Aorta (tissue), 5 donors: ENCODE measurements at regions not wholly inside any gene's neighbourhood (a gene's known extent, or its start where the extent isn't known, plus 50 kb on each side); places are given as distances from the start of the nearest gene placed in this dataset.

Experiments
- ATAC-seq: fragments of 200-7000 bp; cut with Tn5 transposase; one replicate; pipeline ENCODE4 v1.9.1; 2022; ENCODE audit warnings: moderate library complexity; ENCODE audit not compliant: low FRiP score
- DNase-seq, 2 donors: peaks; one replicate each; pipeline ENCODE4 v3.0.0-alpha.2; 2020
- H3K27ac ChIP-seq, 2 donors: one replicate each; pipeline ENCODE4 v1.5.1; 2013; ENCODE audit warnings: low read length in 2 of 2, mild to moderate bottlenecking in 2 of 2, moderate library complexity in 2 of 2, control low read depth in 1 of 2, inconsistent platforms in 1 of 2, low read depth in 1 of 2
- H3K27me3 ChIP-seq, 2 donors: one replicate each; pipeline ENCODE4 v1.6.1; 2013; ENCODE audit warnings: control low read depth in 1 of 2, low read length in 1 of 2, mild to moderate bottlenecking in 1 of 2, moderate library complexity in 1 of 2; ENCODE audit not compliant: insufficient read depth in 2 of 2, control insufficient read depth in 1 of 2
- H3K36me3 ChIP-seq, 2 donors: one replicate each; pipeline ENCODE4 v1.6.1; 2013; ENCODE audit warnings: control low read depth in 1 of 2, low read length in 1 of 2, mild to moderate bottlenecking in 1 of 2; ENCODE audit not compliant: insufficient read depth in 2 of 2, control insufficient read depth in 1 of 2
- H3K4me1 ChIP-seq, 2 donors: one replicate each; pipeline ENCODE4 v1.6.1; 2013; ENCODE audit warnings: low read length in 2 of 2, control low read depth in 1 of 2, mild to moderate bottlenecking in 1 of 2, moderate library complexity in 1 of 2; ENCODE audit not compliant: insufficient read depth in 2 of 2, control insufficient read depth in 1 of 2
- H3K4me3 ChIP-seq, 2 donors: one replicate each; pipeline ENCODE4 v1.5.1; 2013; ENCODE audit warnings: low read length in 2 of 2, control low read depth in 1 of 2, mild to moderate bottlenecking in 1 of 2
- H3K9me3 ChIP-seq: one replicate; pipeline ENCODE4 v1.6.1; 2013; ENCODE audit warnings: mild to moderate bottlenecking, low read length; ENCODE audit not compliant: control insufficient read depth
- WGBS, 2 donors: extraction: QIAGEN DNeasy Blood & Tissue Kit; methylation state at CpG; one replicate each; pipeline ENCODE4 v1.1.7; 2013; 5-methylcytosine and 5-hydroxymethylcytosine counted together
- intact Hi-C, 2 donors: fragments of 100-400 bp; cut with DNase I; formaldehyde crosslinking; loops; one replicate each; pipeline versions ENCODE4 v1.14.2 to v1.15.0; 2022
- donor health status: healthy with polysubstance abuse.
- donor health status: Bipolar disorder and iron deficiency.
- donor health status: DM: no; HTN: no; CAD: no.
- donor health status: DM: no; HTN: no; CAD: no.
- donor health status: DM: yes; HTN: yes; CAD: no.

- no peak overlapping the region for H3K4me3 ChIP-seq
- no peaks in the 10 kb centered on the region for H3K36me3 ChIP-seq
- no peaks in the 10 kb centered on the region for H3K27me3 ChIP-seq
- H3K9me3 ChIP-seq, result no peaks in the 10 kb centered on the region
- DNase-seq (no peak), ATAC-seq (peak; percentile 29)
- no peak overlapping the region for H3K27ac ChIP-seq
- intact Hi-C loops, result no loop called here
- 22 to 59% methylated on average over 3 of the region's 3 CpGs for WGBS, 2 donors
- H3K4me1 ChIP-seq, result no peaks in the 10 kb centered on the region
Measured at GRCh38 chr2:129698593-129698992, 280.9 kb upstream of the RAB6C start.

- Histone ChIP-seq H3K36me3 (no peaks in the 10 kb centered on the region), H3K27me3 (no peaks in the 10 kb centered on the region), H3K4me3 (no peak overlapping the region), H3K27ac (no peak overlapping the region), H3K4me1 (no peaks in the 10 kb centered on the region), H3K9me3 (no peaks in the 10 kb centered on the region)
- DNase-seq (no peak), ATAC-seq (no peak)
- intact Hi-C loops, result no loop called here
- WGBS, 2 donors, result 73 to 75% methylated on average over 10 of the region's 10 CpGs
Measured at GRCh38 chr2:129699781-129700573, 279.5 kb upstream of the RAB6C start.

DNA sequence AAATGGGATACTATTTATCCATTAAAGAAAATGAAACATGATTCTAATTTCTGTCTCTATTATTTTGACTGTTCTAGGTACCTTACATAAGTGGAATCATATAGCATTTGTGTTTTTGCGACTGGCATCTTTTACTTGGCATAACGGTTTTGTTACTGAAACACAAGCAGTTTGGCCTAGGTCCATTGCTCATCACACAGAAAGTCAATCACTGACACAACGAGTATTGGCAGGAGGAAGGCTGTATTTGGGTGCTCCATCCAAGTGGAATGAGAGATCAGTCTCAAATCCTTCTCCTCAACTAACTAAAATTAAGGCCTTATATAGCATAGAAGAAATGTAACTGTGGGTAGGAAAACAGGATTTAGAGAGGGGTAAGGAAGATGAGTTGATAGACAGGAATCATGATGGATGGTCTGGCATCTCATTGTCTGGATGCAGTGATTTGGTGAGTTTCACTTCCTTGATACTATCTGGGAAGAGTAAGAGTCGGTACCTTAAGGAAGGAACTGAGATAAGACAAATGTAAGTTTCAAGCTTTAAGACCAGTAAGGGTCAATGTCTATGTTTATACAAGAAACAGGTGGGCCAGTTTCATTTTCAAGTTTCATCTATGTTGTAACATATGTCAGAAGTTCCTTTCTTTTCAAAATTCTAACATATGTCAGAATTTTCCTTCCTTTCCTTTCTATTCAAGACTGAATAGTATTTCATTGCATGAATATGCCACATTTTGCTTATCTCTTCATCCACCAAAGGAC, 276.9 kb upstream of the RAB6C start:
- WGBS, 2 donors, result 80 to 85% methylated on average over 4 of the region's 4 CpGs
- ATAC-seq, result no peak
- no peak overlapping the region for H3K4me3 ChIP-seq
- H3K27ac ChIP-seq, result no peak overlapping the region
- no peaks in the 10 kb centered on the region for H3K4me1 ChIP-seq
- no peaks in the 10 kb centered on the region for H3K36me3 ChIP-seq
- no peak for DNase-seq
- intact Hi-C loops, result no loop called here
- no peaks in the 10 kb centered on the region for H3K27me3 ChIP-seq
- H3K9me3 ChIP-seq, result no peaks in the 10 kb centered on the region

DNA sequence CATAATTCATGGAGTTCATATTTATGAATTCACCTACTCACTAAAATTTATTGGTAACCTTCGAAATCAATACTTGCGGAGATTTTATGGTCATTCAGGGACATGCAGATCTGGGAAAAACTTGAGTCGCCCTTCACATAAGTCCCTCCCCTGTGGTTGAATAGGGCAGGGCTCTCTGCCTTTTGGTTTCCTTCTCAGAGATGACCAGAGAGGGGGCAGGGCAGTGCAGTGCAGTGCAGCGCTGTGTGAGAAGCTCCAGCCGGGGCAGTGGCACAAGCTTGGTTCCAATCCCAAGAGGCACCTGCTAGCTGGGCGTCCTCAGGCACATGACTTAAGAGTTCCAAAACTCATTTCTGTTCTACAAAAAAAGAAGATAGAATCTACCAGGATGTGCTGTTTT, 274.4 kb upstream of the RAB6C start:
- Histone ChIP-seq H3K4me1 (no peaks in the 10 kb centered on the region), H3K4me3 (no peak overlapping the region), H3K9me3 (no peaks in the 10 kb centered on the region), H3K27ac (no peak overlapping the region), H3K36me3 (no peaks in the 10 kb centered on the region), H3K27me3 (no peaks in the 10 kb centered on the region)
- WGBS, 2 donors, result 85 to 86% methylated on average over 6 of the region's 6 CpGs
- no peak for DNase-seq
- intact Hi-C loops, result no loop called here
- no peak for ATAC-seq

DNA sequence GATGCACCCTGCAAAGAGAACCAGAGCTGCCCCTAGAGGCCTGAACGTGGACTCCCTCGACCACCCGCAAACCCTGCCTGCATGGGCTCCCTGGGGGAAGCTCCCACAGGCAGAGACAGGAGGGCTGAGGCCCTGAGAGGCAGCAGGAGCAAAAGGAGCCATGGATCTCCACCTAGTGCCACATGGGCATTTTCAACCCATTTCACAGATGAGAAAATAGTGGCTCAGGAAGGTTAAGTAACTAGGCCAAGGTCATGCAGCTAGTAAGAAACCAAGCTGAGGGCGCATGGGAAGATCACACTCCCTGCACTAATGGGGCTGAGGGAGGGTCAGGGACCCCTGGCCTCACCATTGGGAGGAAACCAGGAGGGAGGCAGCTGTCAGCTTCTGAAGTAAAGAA, 271.7 kb upstream of the RAB6C start:
- Histone ChIP-seq H3K36me3 (no peaks in the 10 kb centered on the region), H3K27ac (no peak overlapping the region), H3K4me1 (no peaks in the 10 kb centered on the region), H3K4me3 (no peak overlapping the region), H3K9me3 (no peaks in the 10 kb centered on the region), H3K27me3 (no peaks in the 10 kb centered on the region)
- WGBS, 2 donors, result 89 to 90% methylated on average over 4 of the region's 4 CpGs
- no peak for DNase-seq
- intact Hi-C loops, result no loop called here
- no peak for ATAC-seq

DNA sequence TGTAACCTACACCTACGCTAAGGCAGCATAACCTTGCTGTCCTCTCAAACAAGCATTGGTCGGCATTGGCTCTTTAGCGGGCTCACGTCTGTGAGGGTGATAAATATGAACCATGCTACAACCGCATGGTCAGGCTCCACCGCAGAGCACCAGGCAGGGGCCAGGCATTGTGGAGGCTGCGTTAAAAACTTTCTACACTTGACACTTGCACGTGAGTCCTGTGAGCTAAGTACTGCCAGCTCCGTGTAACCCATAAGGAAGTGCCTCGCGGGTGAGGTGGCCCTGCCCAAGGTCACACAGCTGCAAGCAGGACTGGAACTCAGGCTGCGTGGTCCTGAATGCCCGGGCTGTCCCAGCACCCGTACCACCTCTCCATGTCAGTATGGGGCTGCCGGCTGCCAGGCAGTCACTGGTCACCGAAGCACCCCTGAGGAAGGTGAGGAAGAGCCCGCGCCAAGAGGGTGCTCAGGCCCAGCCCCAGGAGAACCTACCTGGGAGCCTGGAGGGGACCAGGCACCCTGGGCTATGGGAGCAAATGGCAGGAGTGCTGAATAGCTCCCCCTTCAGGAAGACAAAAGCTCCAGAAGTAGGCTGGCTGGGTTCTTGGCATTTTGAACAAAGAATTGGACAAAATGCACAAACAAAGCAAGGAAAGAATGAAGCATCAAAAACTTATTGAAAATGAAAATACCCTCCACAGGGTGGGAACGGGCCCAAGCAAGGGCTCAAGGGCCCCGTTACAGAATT, 271.1 kb upstream of the RAB6C start:
- DNase-seq, result no peak
- no peak overlapping the region for H3K4me3 ChIP-seq
- 82 to 87% methylated on average over 20 of the region's 20 CpGs for WGBS, 2 donors
- no peaks in the 10 kb centered on the region for H3K36me3 ChIP-seq
- no peaks in the 10 kb centered on the region for H3K4me1 ChIP-seq
- intact Hi-C loops, result no loop called here
- H3K27ac ChIP-seq, result no peak overlapping the region
- H3K27me3 ChIP-seq, result no peaks in the 10 kb centered on the region
- ATAC-seq, result no peak
- no peaks in the 10 kb centered on the region for H3K9me3 ChIP-seq

- intact Hi-C loops, result no loop called here
- DNase-seq (no peak), ATAC-seq (no peak)
- H3K4me1 ChIP-seq, result no peaks in the 10 kb centered on the region
- no peak overlapping the region for H3K4me3 ChIP-seq
- 67 to 71% methylated on average over 13 of the region's 13 CpGs for WGBS, 2 donors
- H3K9me3 ChIP-seq, result no peaks in the 10 kb centered on the region
- no peaks in the 10 kb centered on the region for H3K36me3 ChIP-seq
- H3K27me3 ChIP-seq, result no peaks in the 10 kb centered on the region
- H3K27ac ChIP-seq, result no peak overlapping the region
Measured at GRCh38 chr2:129709001-129709955, 270.2 kb upstream of the RAB6C start.

- H3K27ac ChIP-seq, result no peak overlapping the region
- no peaks in the 10 kb centered on the region for H3K9me3 ChIP-seq
- H3K4me1 ChIP-seq, result no peaks in the 10 kb centered on the region
- H3K4me3 ChIP-seq, result no peak overlapping the region
- WGBS, 2 donors, result 87 to 92% methylated on average over 16 of the region's 16 CpGs
- intact Hi-C loops, result no loop called here
- no peak for DNase-seq
- no peaks in the 10 kb centered on the region for H3K27me3 ChIP-seq
- ATAC-seq, result no peak
- H3K36me3 ChIP-seq, result no peaks in the 10 kb centered on the region
Measured at GRCh38 chr2:129709956-129710598, 269.4 kb upstream of the RAB6C start.
